GM19240 (cell line): ENCODE measurements at regions not wholly inside any gene's neighbourhood (a gene's known extent, or its start where the extent isn't known, plus 50 kb on each side); places are given as distances from the start of the nearest gene placed in this dataset.

Experiments
- DNase-seq: peaks from one replicate; pipeline ENCODE4 v3.0.0; 2011; ENCODE audit warnings: low spot score; ENCODE audit not compliant: insufficient read length

DNA sequence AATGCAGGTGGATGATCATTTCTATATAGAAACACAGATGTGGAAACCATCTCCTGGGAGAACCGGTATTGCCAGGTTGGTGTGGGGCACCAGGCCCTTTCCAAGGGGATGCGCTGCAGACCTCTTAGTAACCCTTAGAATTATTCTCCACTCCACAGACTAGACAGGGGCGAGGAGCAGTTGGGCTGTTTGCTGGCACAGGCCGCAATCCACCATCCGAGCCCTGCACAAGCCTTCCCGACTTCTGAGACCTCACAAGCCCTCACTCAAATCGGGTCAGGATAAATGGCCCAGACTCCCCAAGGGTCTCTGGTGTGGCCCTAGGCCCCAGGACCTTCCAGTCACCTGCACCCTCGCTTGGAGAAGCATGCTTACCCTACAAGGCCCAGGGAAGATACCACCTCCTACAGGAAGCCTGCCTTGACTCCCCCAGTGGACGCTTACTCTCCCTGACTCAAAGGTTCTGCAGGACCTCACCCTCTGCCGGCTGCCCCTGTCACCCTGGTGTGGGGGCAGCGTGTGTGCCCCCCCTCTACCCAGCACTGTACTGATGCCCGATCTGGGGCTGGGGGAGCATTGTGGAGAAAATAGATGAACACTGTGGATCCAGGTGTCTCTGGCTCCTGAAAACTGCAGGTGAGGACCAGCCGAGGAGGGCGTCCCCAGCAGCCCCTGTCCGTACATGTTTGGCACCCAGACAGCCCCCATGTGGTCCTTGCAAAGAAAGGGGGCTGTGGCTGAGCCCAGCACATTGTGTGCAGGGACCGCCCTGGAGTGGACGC, 49.8 kb upstream of the ACSF3 start:
- DNase-seq = no peak
